A673 (cell line): ENCODE measurements at regions not wholly inside any gene's neighbourhood (a gene's known extent, or its start where the extent isn't known, plus 50 kb on each side); places are given as distances from the start of the nearest gene placed in this dataset.
"Not testable (repeated sequence)": the region's sequence is repeated elsewhere in the genome, so short reads cannot be mapped to it uniquely, and the experiment has no call there.

Experiments
- BruUV-seq: library from RNA; stranded (reverse); fragments of 400-500 nt; replicated peaks from 2 replicates; lab custom pipeline; 2021; lab: Mats Ljungman, UMichigan
- CTCF ChIA-PET: fragments of 300-600 bp; sonication (Branson Sonifier 250); formaldehyde crosslinking; loops from one replicate; lab custom pipeline; 2022; ENCODE audit warnings: antibody characterized with exemption; lab: Charles Lee
- POLR2A ChIA-PET: fragments of 300-600 bp; sonication (Branson Sonifier 250); formaldehyde crosslinking; loops from one replicate; lab custom pipeline; 2022; ENCODE audit warnings: antibody characterized with exemption; ENCODE audit not compliant: low non-redundant PET; lab: Charles Lee
- DNase-seq: peaks from one replicate; pipeline ENCODE4 v3.0.0-alpha.2; 2015; ENCODE audit warnings: low spot score
- H3K27ac ChIP-seq: fragments of 200-600 bp; sonication (generic); 2 replicates; pipeline ENCODE4 v1.5.1; 2016; ENCODE audit warnings: mixed run types, low read depth, mild to moderate bottlenecking, mixed read lengths, antibody characterized with exemption, low read length; ENCODE audit not compliant: poor library complexity, severe bottlenecking
- H3K27me3 ChIP-seq: fragments of 200-600 bp; sonication (generic); replicated peaks from 2 replicates; pipeline ENCODE4 v1.6.1; 2017; ENCODE audit warnings: mixed run types, low read depth, mild to moderate bottlenecking, mixed read lengths, antibody characterized with exemption, low read length; ENCODE audit not compliant: insufficient read depth, poor library complexity
- H3K36me3 ChIP-seq: fragments of 200-600 bp; sonication (generic); 2 replicates; pipeline ENCODE4 v1.6.1; 2016; ENCODE audit warnings: mixed run types, mild to moderate bottlenecking, mixed read lengths, antibody characterized with exemption, low read length; ENCODE audit not compliant: insufficient read depth, poor library complexity, severe bottlenecking
- H3K4me1 ChIP-seq: fragments of 200-600 bp; sonication (generic); 2 replicates; pipeline ENCODE4 v1.6.1; 2017; ENCODE audit warnings: mixed run types, mild to moderate bottlenecking, mixed read lengths, antibody characterized with exemption, low read length; ENCODE audit not compliant: insufficient read depth, poor library complexity, severe bottlenecking
- H3K4me3 ChIP-seq: fragments of 200-600 bp; sonication (generic); 2 replicates; pipeline ENCODE4 v1.5.1; 2016; ENCODE audit warnings: low read depth, mixed run types, mild to moderate bottlenecking, mixed read lengths, low read length; ENCODE audit not compliant: poor library complexity, severe bottlenecking
- H3K9me3 ChIP-seq: fragments of 200-600 bp; sonication (generic); 2 replicates; pipeline ENCODE4 v1.6.1; 2016; ENCODE audit warnings: mixed run types, low read depth, mild to moderate bottlenecking, mixed read lengths, antibody characterized with exemption, low read length; ENCODE audit not compliant: poor library complexity, severe bottlenecking
- EZH2 ChIP-seq: fragments of 200-600 bp; sonication (generic); IDR thresholded peaks from 2 replicates; pipeline ENCODE4 v1.6.1; 2017; ENCODE audit warnings: borderline replicate concordance, low read depth, mild to moderate bottlenecking, mixed read lengths, antibody characterized with exemption, low read length; ENCODE audit not compliant: poor library complexity, severe bottlenecking
- intact Hi-C: fragments of 100-400 bp; cut with micrococcal nuclease; formaldehyde crosslinking; loops from one replicate; pipeline ENCODE4 v1.10.0; 2022; ENCODE audit not compliant: unreplicated experiment
- TF ChIP-seq, protein P1 (sequence below): fragments of 300-800, 200-600 bp; sonication (generic); conservative IDR thresholded peaks from 2 replicates; pipeline ENCODE4 v1.5.1; 2017; ENCODE audit warnings: low read depth, mild to moderate bottlenecking, antibody characterized with exemption, low read length, moderate library complexity, mixed read lengths

DNA sequence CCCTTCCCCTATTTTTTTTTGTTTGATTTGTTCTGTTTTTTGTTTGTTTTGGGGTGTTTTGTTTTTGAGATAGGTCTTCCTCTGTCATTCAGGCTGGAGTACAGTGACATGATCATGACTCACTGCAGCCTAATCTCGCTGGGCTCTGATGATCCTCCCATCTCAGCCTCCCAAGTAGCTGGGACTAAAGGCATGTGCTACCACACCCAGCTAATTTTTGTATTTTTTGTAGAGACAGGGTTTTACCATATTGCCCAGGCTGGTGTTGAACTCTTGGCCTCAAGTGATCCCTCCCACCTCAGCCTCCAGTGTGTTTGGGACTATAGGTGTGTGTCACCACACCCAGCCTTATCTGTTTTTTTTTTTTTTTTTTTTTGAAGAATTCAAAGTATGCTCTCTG is 605.4 kb downstream of the DNAH5 start:
- Histone ChIP-seq H3K4me1 (no peaks in the 10 kb centered on the region), H3K27me3 (no peaks in the 10 kb centered on the region), H3K4me3 (no peak overlapping the region), H3K36me3 (no peaks in the 10 kb centered on the region), H3K9me3 (peaks cover 29% of the 10 kb centered on the region), H3K27ac (no peak overlapping the region)
- intact Hi-C loops, result no loop called here
- TF ChIP-seq, protein P1, sequence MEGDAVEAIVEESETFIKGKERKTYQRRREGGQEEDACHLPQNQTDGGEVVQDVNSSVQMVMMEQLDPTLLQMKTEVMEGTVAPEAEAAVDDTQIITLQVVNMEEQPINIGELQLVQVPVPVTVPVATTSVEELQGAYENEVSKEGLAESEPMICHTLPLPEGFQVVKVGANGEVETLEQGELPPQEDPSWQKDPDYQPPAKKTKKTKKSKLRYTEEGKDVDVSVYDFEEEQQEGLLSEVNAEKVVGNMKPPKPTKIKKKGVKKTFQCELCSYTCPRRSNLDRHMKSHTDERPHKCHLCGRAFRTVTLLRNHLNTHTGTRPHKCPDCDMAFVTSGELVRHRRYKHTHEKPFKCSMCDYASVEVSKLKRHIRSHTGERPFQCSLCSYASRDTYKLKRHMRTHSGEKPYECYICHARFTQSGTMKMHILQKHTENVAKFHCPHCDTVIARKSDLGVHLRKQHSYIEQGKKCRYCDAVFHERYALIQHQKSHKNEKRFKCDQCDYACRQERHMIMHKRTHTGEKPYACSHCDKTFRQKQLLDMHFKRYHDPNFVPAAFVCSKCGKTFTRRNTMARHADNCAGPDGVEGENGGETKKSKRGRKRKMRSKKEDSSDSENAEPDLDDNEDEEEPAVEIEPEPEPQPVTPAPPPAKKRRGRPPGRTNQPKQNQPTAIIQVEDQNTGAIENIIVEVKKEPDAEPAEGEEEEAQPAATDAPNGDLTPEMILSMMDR, result no peak
- no peak for TF ChIP-seq EZH2
- ChIA-PET POLR2A (no interaction called here), CTCF (no interaction called here)
- DNase-seq, result no peak
- BruUV-seq, result no TSS peak

- H3K36me3 ChIP-seq, H3K27ac ChIP-seq, DNase-seq, POLR2A ChIA-PET, H3K27me3 ChIP-seq, H3K4me3 ChIP-seq, BruUV-seq, intact Hi-C loops, CTCF ChIA-PET, H3K4me1 ChIP-seq: not testable (repeated sequence)
- H3K9me3 ChIP-seq, result peaks cover 35% of the 10 kb centered on the region
Measured at GRCh38 chr5:13335026-13335425, 609.5 kb downstream of the DNAH5 start.

- Histone ChIP-seq H3K4me3 (no peak overlapping the region), H3K27ac (no peak overlapping the region), H3K4me1 (no peaks in the 10 kb centered on the region), H3K36me3 (no peaks in the 10 kb centered on the region), H3K27me3 (no peaks in the 10 kb centered on the region), H3K9me3 (peaks cover 39% of the 10 kb centered on the region)
- no peak for DNase-seq
- TF ChIP-seq EZH2, result no peak
- TF ChIP-seq, protein P1, result no peak
- ChIA-PET POLR2A (no interaction called here), CTCF (no interaction called here)
- BruUV-seq, result no TSS peak
- intact Hi-C loops, result no loop called here
Measured at GRCh38 chr5:13331585-13331984, 612.9 kb downstream of the DNAH5 start.

DNA sequence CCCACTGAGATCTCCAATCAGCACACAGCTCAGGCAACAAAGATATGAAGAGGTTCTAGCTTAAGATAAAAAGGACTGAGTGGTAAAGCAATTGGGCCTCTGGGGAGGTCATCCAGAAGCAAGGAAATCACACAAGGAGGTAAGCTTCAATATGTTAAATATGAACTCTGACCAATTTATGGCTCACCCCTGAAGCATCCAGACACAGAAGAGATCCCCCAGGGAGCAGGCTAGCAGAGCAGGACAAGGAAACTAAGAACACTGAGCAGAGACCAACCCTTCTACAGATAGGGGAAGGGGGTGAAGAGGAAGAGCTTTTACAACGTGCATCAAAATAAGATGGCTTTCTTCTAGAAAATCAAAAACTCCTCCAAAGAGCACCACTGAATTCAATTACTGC is 616.2 kb downstream of the DNAH5 start:
- Histone ChIP-seq H3K27me3 (no peaks in the 10 kb centered on the region), H3K9me3 (peaks cover 43% of the 10 kb centered on the region), H3K36me3 (no peaks in the 10 kb centered on the region), H3K27ac (no peak overlapping the region), H3K4me3 (no peak overlapping the region), H3K4me1 (no peaks in the 10 kb centered on the region)
- no peak for DNase-seq
- BruUV-seq, result no TSS peak
- TF ChIP-seq, protein P1, result no peak
- no peak for TF ChIP-seq EZH2
- POLR2A ChIA-PET, result no interaction called here
- CTCF ChIA-PET, result no interaction called here
- intact Hi-C loops, result no loop called here
